Type B pancreatic cell (in vitro differentiated cells): ENCODE measurements at regions not wholly inside any gene's neighbourhood (a gene's known extent, or its start where the extent isn't known, plus 50 kb on each side); places are given as distances from the start of the nearest gene placed in this dataset.
"Not testable (repeated sequence)": the region's sequence is repeated elsewhere in the genome, so short reads cannot be mapped to it uniquely, and the experiment has no call there.

Experiments used
- DNase-seq: peaks from one replicate; pipeline ENCODE4 v3.0.0; 2021; ENCODE audit warnings: mixed read lengths; ENCODE audit not compliant: unreplicated experiment; ENCODE audit errors: extremely low spot score
- H3K27ac Mint-ChIP-seq: 2 replicates; pipeline ENCODE4 v1.8.0; 2021; ENCODE audit warnings: mild to moderate bottlenecking, mixed read lengths
- H3K27me3 Mint-ChIP-seq: 2 replicates; pipeline ENCODE4 v1.8.0; 2021; ENCODE audit warnings: mixed read lengths
- H3K36me3 Mint-ChIP-seq: 2 replicates; pipeline ENCODE4 v1.8.0; 2021; ENCODE audit warnings: mixed read lengths
- H3K4me1 Mint-ChIP-seq: one replicate; pipeline ENCODE4 v1.8.0; 2021; ENCODE audit warnings: mixed read lengths; ENCODE audit not compliant: unreplicated experiment
- H3K4me3 Mint-ChIP-seq: 2 replicates; pipeline ENCODE4 v1.8.0; 2021; ENCODE audit warnings: mild to moderate bottlenecking, mixed read lengths
- H3K9me3 Mint-ChIP-seq: 2 replicates; pipeline ENCODE4 v1.8.0; 2021; ENCODE audit warnings: mixed read lengths
- CTCF ChIP-seq: fragments of 200-600 bp; sonication (generic); conservative IDR thresholded peaks from 2 replicates; pipeline ENCODE4 v1.5.0; 2021; ENCODE audit warnings: antibody characterized with exemption, mild to moderate bottlenecking

- H3K4me3 Mint-ChIP-seq = no peak overlapping the region
- peaks cover 8% of the 10 kb centered on the region for H3K4me1 Mint-ChIP-seq
- peaks cover 3% of the 10 kb centered on the region for H3K27me3 Mint-ChIP-seq
- H3K9me3 Mint-ChIP-seq = peaks cover 6% of the 10 kb centered on the region
- no peak overlapping the region for H3K27ac Mint-ChIP-seq
- no peak for DNase-seq
- no peaks in the 10 kb centered on the region for H3K36me3 Mint-ChIP-seq
- TF ChIP-seq CTCF = no peak
These were observed 130.1 kb downstream of the RTP4 start for GRCh38 chr3:187498211-187498724.

- TF ChIP-seq CTCF = no peak
- Mint-ChIP-seq H3K36me3 (no peaks in the 10 kb centered on the region), H3K4me1 (peaks cover 8% of the 10 kb centered on the region), H3K27ac (no peak overlapping the region), H3K4me3 (no peak overlapping the region), H3K27me3 (peaks cover 3% of the 10 kb centered on the region), H3K9me3 (peaks cover 6% of the 10 kb centered on the region)
- no peak for DNase-seq
These were observed 128.9 kb downstream of the RTP4 start for GRCh38 chr3:187497052-187497451.

- not testable (repeated sequence) for H3K4me1 Mint-ChIP-seq, H3K36me3 Mint-ChIP-seq, H3K27ac Mint-ChIP-seq, H3K4me3 Mint-ChIP-seq, H3K27me3 Mint-ChIP-seq, DNase-seq, H3K9me3 Mint-ChIP-seq
These were observed 125.9 kb downstream of the RTP4 start for GRCh38 chr3:187494056-187494455.

GRCh38 chr3:187491371-187491770, 123.2 kb downstream of the RTP4 start:
- Mint-ChIP-seq H3K27ac (no peak overlapping the region), H3K4me3 (no peak overlapping the region), H3K27me3 (peaks cover 3% of the 10 kb centered on the region), H3K4me1 (no peaks in the 10 kb centered on the region), H3K9me3 (peaks cover 6% of the 10 kb centered on the region), H3K36me3 (no peaks in the 10 kb centered on the region)
- DNase-seq = no peak
- no peak for TF ChIP-seq CTCF

GRCh38 chr3:187490366-187490765, 122.2 kb downstream of the RTP4 start:
- DNase-seq = no peak
- Mint-ChIP-seq H3K9me3 (peaks cover 6% of the 10 kb centered on the region), H3K27me3 (peaks cover 3% of the 10 kb centered on the region), H3K4me3 (no peak overlapping the region), H3K4me1 (no peaks in the 10 kb centered on the region), H3K36me3 (no peaks in the 10 kb centered on the region), H3K27ac (no peak overlapping the region)
- TF ChIP-seq CTCF = no peak

- no peaks in the 10 kb centered on the region for H3K4me1 Mint-ChIP-seq
- peaks cover 5% of the 10 kb centered on the region for H3K27me3 Mint-ChIP-seq
- no peak overlapping the region for H3K27ac Mint-ChIP-seq
- H3K9me3 Mint-ChIP-seq = no peaks in the 10 kb centered on the region
- no peak overlapping the region for H3K4me3 Mint-ChIP-seq
- H3K36me3 Mint-ChIP-seq = no peaks in the 10 kb centered on the region
- TF ChIP-seq CTCF = no peak
- no peak for DNase-seq
These were observed 116.5 kb downstream of the RTP4 start for GRCh38 chr3:187484547-187485295.
